Prostate gland (tissue), 2 donors: ENCODE measurements at regions not wholly inside any gene's neighbourhood (a gene's known extent, or its start where the extent isn't known, plus 50 kb on each side); places are given as distances from the start of the nearest gene placed in this dataset.

Source experiments
- CTCF ChIP-seq, 4 experiments: fragments of 200-600 bp in 2 of 4; fragments of 450-650 bp in 2 of 4; sonication (generic) in 2 of 4; IDR thresholded peaks; 1 replicate in 3 of 4; 2 replicates in 1 of 4; pipeline ENCODE4 v1.5.1; 2016 to 2019; ENCODE audit warnings: antibody characterized with exemption in 4 of 4, mild to moderate bottlenecking in 2 of 4, moderate library complexity in 2 of 4
- POLR2A ChIP-seq: fragments of 450-650 bp; IDR thresholded peaks from one replicate; pipeline ENCODE4 v1.6.1; 2016; ENCODE audit warnings: antibody characterized with exemption, mild to moderate bottlenecking
- POLR2AphosphoS5 ChIP-seq: sonication (generic); formaldehyde crosslinking; IDR thresholded peaks from one replicate; pipeline ENCODE4 v1.6.1; 2017; ENCODE audit warnings: antibody characterized with exemption

- TF ChIP-seq CTCF (IDR thresholded peaks at IDR 0.05) (no peak), POLR2A (no peak), POLR2AphosphoS5 (no peak)
Observed at GRCh38 chr4:4666693-4667621, 125.1 kb upstream of the STX18 start.
